ENCODE measurements at regions not wholly inside any gene's neighbourhood (a gene's known extent, or its start where the extent isn't known, plus 50 kb on each side); places are given as distances from the start of the nearest gene placed in this dataset.

DNA sequence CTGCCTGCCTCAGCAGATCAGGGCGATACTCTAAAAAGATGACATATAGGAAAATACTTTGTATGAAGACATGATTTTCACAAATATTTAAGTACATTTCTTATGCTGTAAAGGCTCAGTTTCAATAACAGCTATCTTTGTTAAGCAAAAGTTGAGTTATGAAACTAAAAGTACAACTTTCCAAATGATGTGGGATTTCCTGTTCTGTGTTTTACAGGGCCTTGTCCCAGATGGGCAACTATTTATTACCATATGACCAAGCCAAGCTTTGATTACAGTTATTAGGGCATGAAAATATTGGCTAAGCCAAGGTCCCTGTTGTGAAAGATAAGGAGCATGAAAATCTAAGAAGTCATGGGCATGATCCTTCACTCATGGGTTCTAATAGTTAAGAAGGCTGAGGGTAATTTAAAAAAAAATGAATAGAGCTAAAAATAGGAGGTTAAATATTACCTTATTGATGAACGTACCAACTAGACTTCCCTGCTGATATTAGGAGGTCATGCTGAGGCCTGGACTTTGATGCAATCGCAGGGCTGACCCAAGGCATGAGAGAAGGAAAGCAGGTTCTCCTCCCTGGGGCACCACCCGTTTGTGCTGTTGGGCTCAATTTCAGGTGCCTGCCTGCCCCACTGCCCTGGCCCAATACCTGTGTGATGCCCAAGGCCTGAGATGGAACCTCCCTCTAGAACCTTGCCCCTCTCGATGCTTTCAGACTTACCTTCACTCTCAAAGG lies 294.4 kb upstream of the PRDM1 start (continued):
- no peak for TF ChIP-seq ZNF211 (tag by site-specific recombination; IDR thresholded peaks at IDR 0.05; ENCODE audit: low read depth)
- no peak for TF ChIP-seq ZSCAN30 (tag by site-specific recombination; IDR thresholded peaks at IDR 0.05)
- no peak for TF ChIP-seq ZNF510 (tag by site-specific recombination; IDR thresholded peaks at IDR 0.05; ENCODE audit: insufficient replicate concordance)
- TF ChIP-seq PRDM2 (tag by site-specific recombination; IDR thresholded peaks at IDR 0.05; ENCODE audit: borderline replicate concordance): no peak
- no peak for TF ChIP-seq FEZF1 (tag by site-specific recombination; IDR thresholded peaks at IDR 0.05)
- TF ChIP-seq ZSCAN16 (tag by site-specific recombination; IDR thresholded peaks at IDR 0.05): no peak
- no peak for TF ChIP-seq ZNF274 (IDR thresholded peaks at IDR 0.05; ENCODE audit: low read length)
- no peak for TF ChIP-seq ZNF274 (tag by site-specific recombination; IDR thresholded peaks at IDR 0.05; ENCODE audit: borderline replicate concordance)
- TF ChIP-seq ZFP37 (tag by site-specific recombination; IDR thresholded peaks at IDR 0.05): no peak

GRCh38 chr6:105791179-105791578 lies 295.0 kb upstream of the PRDM1 start:
- CTCF ChIA-PET: interaction anchor here (0.7 to 1.0 kb wide), 3 partner anchors 17 to 360 kb away, joined by 3 read pairs; no protein-coding TSS in a partner anchor
- Histone ChIP-seq H3K4me3 (ENCODE audit: low read depth, low read length) (no peak overlapping the region), H3K27ac (ENCODE audit: extremely low read depth, low read depth, low read length) (no peak overlapping the region), H3K4me1 (ENCODE audit: control insufficient read depth, insufficient read depth, low read length) (no peaks in the 10 kb centered on the region), H3K9me3 (ENCODE audit: control insufficient read depth, insufficient read depth, low read depth, low read length) (no peaks in the 10 kb centered on the region), H3K36me3 (ENCODE audit: control insufficient read depth in 2 of 2, insufficient read depth in 1 of 2, low read length in 2 of 2) (no peaks in the 10 kb centered on the region)
- TF ChIP-seq SP3 (tag by site-specific recombination; IDR thresholded peaks at IDR 0.05) (no peak), ZNF391 (tag by site-specific recombination; IDR thresholded peaks at IDR 0.05; ENCODE audit: borderline replicate concordance, low read depth) (no peak), ZNF76 (tag by site-specific recombination; IDR thresholded peaks at IDR 0.05; ENCODE audit: borderline replicate concordance, low read depth) (no peak), ZEB2 (tag by site-specific recombination; IDR thresholded peaks at IDR 0.05) (no peak), SALL2 (tag by site-specific recombination; IDR thresholded peaks at IDR 0.05; ENCODE audit: borderline replicate concordance) (no peak), ZNF302 (tag by site-specific recombination; IDR thresholded peaks at IDR 0.05; ENCODE audit: low read depth) (no peak), MEIS1 (CRISPR knock-in tag; IDR thresholded peaks at IDR 0.05; ENCODE audit: borderline replicate concordance) (no peak), TCF7L2 (IDR thresholded peaks at IDR 0.05; ENCODE audit: borderline replicate concordance, low read depth, low read length) (no peak), ZNF548 (tag by site-specific recombination; IDR thresholded peaks at IDR 0.05) (no peak)
- TF ChIP-seq, protein P1, sequence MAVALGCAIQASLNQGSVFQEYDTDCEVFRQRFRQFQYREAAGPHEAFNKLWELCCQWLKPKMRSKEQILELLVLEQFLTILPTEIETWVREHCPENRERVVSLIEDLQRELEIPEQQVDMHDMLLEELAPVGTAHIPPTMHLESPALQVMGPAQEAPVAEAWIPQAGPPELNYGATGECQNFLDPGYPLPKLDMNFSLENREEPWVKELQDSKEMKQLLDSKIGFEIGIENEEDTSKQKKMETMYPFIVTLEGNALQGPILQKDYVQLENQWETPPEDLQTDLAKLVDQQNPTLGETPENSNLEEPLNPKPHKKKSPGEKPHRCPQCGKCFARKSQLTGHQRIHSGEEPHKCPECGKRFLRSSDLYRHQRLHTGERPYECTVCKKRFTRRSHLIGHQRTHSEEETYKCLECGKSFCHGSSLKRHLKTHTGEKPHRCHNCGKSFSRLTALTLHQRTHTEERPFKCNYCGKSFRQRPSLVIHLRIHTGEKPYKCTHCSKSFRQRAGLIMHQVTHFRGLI (tag by site-specific recombination; IDR thresholded peaks at IDR 0.05): no peak
- POLR2A ChIA-PET: no interaction called here
